ENCODE measurements at regions not wholly inside any gene's neighbourhood (a gene's known extent, or its start where the extent isn't known, plus 50 kb on each side); places are given as distances from the start of the nearest gene placed in this dataset.

DNA sequence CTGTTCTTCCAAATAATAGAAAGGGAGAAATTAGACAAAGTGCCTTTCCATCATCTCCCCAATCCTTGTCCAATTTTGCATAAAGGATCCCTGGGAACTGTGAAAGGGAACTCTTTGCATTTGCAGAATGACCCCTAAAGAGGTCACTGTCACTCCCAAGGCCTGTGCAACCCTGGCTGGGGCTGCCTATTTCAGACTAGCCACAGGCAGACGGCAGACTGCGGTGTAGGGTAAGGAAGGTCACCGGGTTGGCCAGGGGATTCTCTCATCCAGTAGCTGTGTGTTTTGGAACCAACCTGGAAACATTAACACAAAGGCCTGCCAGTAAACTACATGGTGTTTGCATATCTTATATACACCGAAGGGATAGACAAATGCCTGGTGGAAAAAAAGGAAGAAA lies 818.7 kb downstream of the BCL11A start:
- no peaks in the 10 kb centered on the region for H3K27me3 Mint-ChIP-seq (ENCODE audit: low read depth)
- no peak overlapping the region for H3K4me3 Mint-ChIP-seq
- no peaks in the 10 kb centered on the region for H3K4me1 Mint-ChIP-seq (ENCODE audit: low read depth)
- no peaks in the 10 kb centered on the region for H3K36me3 Mint-ChIP-seq (ENCODE audit: low read depth)
- H3K9me3 Mint-ChIP-seq: no peaks in the 10 kb centered on the region
- H3K27ac Mint-ChIP-seq: no peak overlapping the region

- no peak overlapping the region for H3K27ac Mint-ChIP-seq
- H3K27me3 Mint-ChIP-seq (ENCODE audit: low read depth): no peaks in the 10 kb centered on the region
- H3K4me1 Mint-ChIP-seq (ENCODE audit: low read depth): no peaks in the 10 kb centered on the region
- no peaks in the 10 kb centered on the region for H3K36me3 Mint-ChIP-seq (ENCODE audit: low read depth)
- no peaks in the 10 kb centered on the region for H3K9me3 Mint-ChIP-seq
- no peak overlapping the region for H3K4me3 Mint-ChIP-seq
Measured at GRCh38 chr2:59733970-59734369, 819.5 kb downstream of the BCL11A start.

DNA sequence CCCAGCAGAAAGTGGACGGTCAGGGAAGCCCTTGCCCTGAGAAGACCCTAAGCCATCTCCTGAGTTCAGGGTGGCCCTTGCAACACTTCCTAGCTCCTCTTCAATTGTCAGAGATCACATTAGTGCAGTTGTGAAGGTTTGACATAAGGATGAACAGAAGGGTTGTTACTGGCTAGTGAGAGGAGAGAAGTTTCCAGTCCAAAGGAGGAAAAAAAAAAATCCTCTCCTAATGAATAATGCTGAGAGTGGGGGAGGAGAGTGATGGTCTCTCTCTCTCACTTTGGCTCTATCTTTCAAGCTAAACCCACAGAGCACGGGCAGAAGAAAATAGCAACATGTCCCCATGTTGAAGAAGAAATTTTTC lies 819.9 kb downstream of the BCL11A start:
- no peak overlapping the region for H3K4me3 Mint-ChIP-seq
- no peaks in the 10 kb centered on the region for H3K27me3 Mint-ChIP-seq (ENCODE audit: low read depth)
- no peak overlapping the region for H3K27ac Mint-ChIP-seq

DNA sequence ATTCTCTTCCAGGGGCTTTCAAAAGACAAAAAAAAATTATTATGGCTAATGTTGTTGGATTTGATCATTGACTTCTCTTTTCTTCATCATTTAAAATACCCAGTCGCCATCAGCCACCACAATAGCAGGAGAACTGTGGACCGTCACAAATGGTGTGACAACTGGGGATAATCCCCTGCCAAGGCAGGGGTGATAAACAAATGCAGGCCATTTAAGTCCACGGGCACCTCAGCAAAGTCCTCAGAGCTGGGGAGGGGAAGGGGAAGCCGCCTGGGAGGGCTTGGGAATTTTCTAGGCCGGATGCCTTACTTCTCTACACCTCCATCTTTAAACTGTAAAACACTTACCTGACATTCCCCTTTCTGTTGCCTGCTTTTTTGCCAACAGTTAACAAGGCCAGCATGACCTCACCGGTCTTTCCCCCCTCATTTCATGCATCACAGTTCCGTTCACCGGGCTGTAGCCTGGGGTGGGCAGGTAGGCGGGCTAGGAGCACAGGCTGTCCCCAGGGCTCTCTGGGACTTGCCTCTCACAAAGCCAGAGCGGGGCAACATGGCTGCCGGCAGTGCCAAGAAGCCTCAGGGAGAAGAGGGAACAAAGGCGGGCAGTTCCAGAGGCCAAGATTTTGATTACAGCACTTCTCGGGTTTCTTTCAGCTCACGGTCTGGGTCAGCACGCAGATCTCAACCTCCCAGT lies 820.4 kb downstream of the BCL11A start:
- no peak overlapping the region for H3K27ac Mint-ChIP-seq
- no peaks in the 10 kb centered on the region for H3K4me1 Mint-ChIP-seq (ENCODE audit: low read depth)
- no peaks in the 10 kb centered on the region for H3K27me3 Mint-ChIP-seq (ENCODE audit: low read depth)
- no peaks in the 10 kb centered on the region for H3K9me3 Mint-ChIP-seq
- H3K36me3 Mint-ChIP-seq (ENCODE audit: low read depth): no peaks in the 10 kb centered on the region
- no peak overlapping the region for H3K4me3 Mint-ChIP-seq

More for the DNA sequence above, 819.9 kb downstream of the BCL11A start:
- H3K9me3 Mint-ChIP-seq: no peaks in the 10 kb centered on the region
- H3K36me3 Mint-ChIP-seq (ENCODE audit: low read depth): no peaks in the 10 kb centered on the region
- no peaks in the 10 kb centered on the region for H3K4me1 Mint-ChIP-seq (ENCODE audit: low read depth)

DNA sequence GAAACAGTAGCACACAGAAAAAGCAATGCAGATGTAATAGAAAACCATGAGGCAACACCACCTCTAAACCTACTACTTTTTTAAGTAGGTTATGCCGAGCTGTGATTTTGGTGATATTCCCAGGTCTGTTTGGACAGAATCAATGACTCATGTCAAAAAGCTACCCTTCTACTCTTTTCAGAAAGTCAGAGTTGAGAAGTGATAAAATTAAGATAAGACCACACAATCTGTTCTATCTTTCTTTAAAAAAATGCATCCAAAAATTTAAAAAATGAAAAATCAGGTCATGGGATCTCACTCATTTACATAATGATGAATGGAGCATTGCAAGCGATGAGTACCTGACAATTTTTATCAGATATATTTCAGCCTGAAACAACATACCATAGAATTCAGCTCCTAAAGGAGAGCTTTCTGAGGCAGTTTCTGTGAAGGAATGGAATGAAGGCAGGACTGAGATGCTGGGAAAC lies 826.3 kb downstream of the BCL11A start:
- no peaks in the 10 kb centered on the region for H3K4me1 Mint-ChIP-seq (ENCODE audit: low read depth)
- H3K4me3 Mint-ChIP-seq: no peak overlapping the region
- no peaks in the 10 kb centered on the region for H3K27me3 Mint-ChIP-seq (ENCODE audit: low read depth)
- no peak overlapping the region for H3K27ac Mint-ChIP-seq
- H3K9me3 Mint-ChIP-seq: no peaks in the 10 kb centered on the region
- no peaks in the 10 kb centered on the region for H3K36me3 Mint-ChIP-seq (ENCODE audit: low read depth)

DNA sequence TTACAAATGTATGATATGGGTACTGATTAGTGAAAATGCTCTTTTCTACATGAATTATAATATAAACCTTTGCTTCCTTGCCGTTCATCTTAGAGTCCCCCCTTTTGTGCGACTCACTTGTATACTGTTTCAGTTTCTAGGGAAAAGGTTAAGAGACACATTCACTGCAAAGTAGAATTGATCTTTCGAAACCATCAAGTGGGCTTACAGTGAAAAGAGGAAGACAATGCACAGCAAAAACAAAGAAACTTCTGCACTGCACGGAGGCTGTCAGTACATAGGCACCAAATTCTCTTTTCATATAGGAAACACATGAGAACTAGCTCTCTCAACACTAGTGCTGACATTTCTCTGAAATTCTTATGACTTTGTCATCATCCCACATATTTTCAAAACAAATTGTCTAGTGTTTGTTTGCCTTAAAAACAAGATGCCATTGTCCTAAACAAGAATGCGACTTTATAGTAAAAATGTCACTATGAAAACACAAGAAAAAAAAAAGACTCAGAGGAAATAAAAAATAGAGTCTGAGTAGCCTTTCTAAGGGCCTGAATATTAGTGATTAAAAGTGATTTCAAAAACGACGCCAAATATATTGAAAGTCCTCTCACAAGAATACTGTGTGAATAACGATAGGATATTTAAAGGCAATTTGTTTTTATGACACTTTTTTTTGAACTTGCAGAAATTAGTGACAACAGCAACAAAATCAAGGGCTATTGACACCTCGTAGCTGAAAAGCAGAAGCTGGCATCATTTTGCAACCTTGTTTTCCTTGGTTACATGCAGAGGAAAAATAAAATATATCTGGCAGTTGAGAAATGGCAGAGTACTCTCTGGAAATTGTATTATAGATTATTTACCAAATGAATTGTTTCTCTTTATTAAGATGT lies 827.0 kb downstream of the BCL11A start:
- Mint-ChIP-seq H3K4me1 (ENCODE audit: low read depth) (no peaks in the 10 kb centered on the region), H3K27ac (no peak overlapping the region), H3K4me3 (no peak overlapping the region), H3K36me3 (ENCODE audit: low read depth) (no peaks in the 10 kb centered on the region), H3K9me3 (no peaks in the 10 kb centered on the region), H3K27me3 (ENCODE audit: low read depth) (no peaks in the 10 kb centered on the region)

DNA sequence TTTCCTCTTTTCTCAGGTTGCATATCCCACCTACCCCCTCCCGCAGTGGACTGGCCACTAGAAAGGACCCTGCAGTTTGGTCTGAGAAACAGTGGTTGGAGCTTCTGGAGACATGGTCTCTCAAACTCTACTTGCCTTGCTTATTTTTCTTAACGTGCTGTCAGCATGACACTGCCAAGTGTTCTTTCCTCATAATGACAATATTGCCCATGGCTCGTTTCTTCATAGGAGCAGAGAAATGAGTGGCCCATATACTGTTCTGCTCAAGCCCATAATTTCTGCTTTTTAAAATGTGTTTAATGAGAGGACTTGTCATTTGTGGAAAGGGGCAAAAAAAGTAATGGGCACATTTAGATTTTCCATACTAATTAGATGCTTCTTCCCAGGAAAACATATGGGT lies 828.7 kb downstream of the BCL11A start:
- Mint-ChIP-seq H3K9me3 (no peaks in the 10 kb centered on the region), H3K4me1 (ENCODE audit: low read depth) (no peaks in the 10 kb centered on the region), H3K4me3 (no peak overlapping the region), H3K36me3 (ENCODE audit: low read depth) (no peaks in the 10 kb centered on the region), H3K27me3 (ENCODE audit: low read depth) (no peaks in the 10 kb centered on the region), H3K27ac (no peak overlapping the region)

DNA sequence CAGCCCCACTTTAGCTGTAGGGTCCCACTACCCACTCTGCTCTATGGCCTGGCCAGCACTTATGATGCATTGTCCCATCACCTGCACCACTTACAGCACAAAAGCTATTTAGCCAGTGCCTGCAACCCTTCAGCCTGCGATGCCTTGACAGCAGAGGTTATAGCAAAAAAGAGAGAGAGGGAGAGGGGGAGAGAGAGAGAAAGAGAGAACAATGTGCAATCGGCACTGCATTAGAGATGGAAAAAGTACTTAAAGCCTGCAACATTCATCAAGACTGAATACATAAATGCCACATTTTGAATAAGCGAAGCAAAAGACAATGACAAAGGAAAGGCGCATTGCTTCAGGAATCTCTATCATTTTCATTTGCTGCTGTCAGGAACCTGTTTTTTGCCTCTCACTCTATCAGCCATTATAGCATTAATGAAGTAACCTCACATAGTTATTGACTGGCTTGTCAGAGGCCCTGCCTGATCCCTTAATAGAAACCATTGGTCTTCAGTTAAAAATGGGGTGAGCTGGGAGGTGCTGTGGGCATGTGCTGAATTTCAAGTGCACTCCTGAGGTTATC lies 833.1 kb downstream of the BCL11A start:
- H3K36me3 Mint-ChIP-seq (ENCODE audit: low read depth): no peaks in the 10 kb centered on the region
- no peak overlapping the region for H3K4me3 Mint-ChIP-seq
- H3K9me3 Mint-ChIP-seq: no peaks in the 10 kb centered on the region
- no peak overlapping the region for H3K27ac Mint-ChIP-seq
- H3K27me3 Mint-ChIP-seq (ENCODE audit: low read depth): no peaks in the 10 kb centered on the region
- H3K4me1 Mint-ChIP-seq (ENCODE audit: low read depth): no peaks in the 10 kb centered on the region

- no peaks in the 10 kb centered on the region for H3K27me3 Mint-ChIP-seq (ENCODE audit: low read depth)
- no peak overlapping the region for H3K27ac Mint-ChIP-seq
- no peaks in the 10 kb centered on the region for H3K36me3 Mint-ChIP-seq (ENCODE audit: low read depth)
- H3K9me3 Mint-ChIP-seq: no peaks in the 10 kb centered on the region
- no peak overlapping the region for H3K4me3 Mint-ChIP-seq
- no peaks in the 10 kb centered on the region for H3K4me1 Mint-ChIP-seq (ENCODE audit: low read depth)
Measured at GRCh38 chr2:59713577-59713976, 839.9 kb downstream of the BCL11A start.

DNA sequence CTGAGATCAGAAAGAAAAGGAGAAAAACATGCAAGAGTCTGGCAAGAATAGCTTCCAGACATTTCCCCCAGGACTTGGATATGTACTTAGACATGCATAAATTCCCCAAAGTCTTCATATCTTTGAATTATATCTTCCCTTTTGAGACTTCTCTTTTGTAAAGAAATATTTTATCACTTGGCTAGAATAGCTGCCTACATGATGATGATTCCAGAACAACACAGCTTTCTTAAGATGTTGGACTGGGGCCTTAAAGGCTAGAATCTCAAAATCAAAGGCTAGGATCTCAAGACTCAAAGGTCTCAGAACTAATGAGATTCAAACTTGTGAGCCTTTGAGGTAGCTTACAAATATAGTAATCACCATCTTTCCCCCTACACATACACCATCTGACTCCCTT lies 842.3 kb downstream of the BCL11A start:
- no peaks in the 10 kb centered on the region for H3K4me1 Mint-ChIP-seq (ENCODE audit: low read depth)
- H3K36me3 Mint-ChIP-seq (ENCODE audit: low read depth): no peaks in the 10 kb centered on the region
- H3K27me3 Mint-ChIP-seq (ENCODE audit: low read depth): no peaks in the 10 kb centered on the region
- H3K27ac Mint-ChIP-seq: no peak overlapping the region
- H3K9me3 Mint-ChIP-seq: no peaks in the 10 kb centered on the region
- no peak overlapping the region for H3K4me3 Mint-ChIP-seq

- Mint-ChIP-seq H3K36me3 (ENCODE audit: low read depth) (no peaks in the 10 kb centered on the region), H3K27me3 (ENCODE audit: low read depth) (no peaks in the 10 kb centered on the region), H3K9me3 (peaks cover 11% of the 10 kb centered on the region), H3K4me3 (no peak overlapping the region), H3K4me1 (ENCODE audit: low read depth) (no peaks in the 10 kb centered on the region), H3K27ac (no peak overlapping the region)
Measured at GRCh38 chr2:59706729-59707128, 846.7 kb downstream of the BCL11A start.

GRCh38 chr2:59703796-59704195 lies 849.7 kb downstream of the BCL11A start:
- no peaks in the 10 kb centered on the region for H3K36me3 Mint-ChIP-seq (ENCODE audit: low read depth)
- H3K27ac Mint-ChIP-seq: no peak overlapping the region
- H3K4me1 Mint-ChIP-seq (ENCODE audit: low read depth): no peaks in the 10 kb centered on the region
- peaks cover 11% of the 10 kb centered on the region for H3K9me3 Mint-ChIP-seq
- no peaks in the 10 kb centered on the region for H3K27me3 Mint-ChIP-seq (ENCODE audit: low read depth)
- H3K4me3 Mint-ChIP-seq: no peak overlapping the region

DNA sequence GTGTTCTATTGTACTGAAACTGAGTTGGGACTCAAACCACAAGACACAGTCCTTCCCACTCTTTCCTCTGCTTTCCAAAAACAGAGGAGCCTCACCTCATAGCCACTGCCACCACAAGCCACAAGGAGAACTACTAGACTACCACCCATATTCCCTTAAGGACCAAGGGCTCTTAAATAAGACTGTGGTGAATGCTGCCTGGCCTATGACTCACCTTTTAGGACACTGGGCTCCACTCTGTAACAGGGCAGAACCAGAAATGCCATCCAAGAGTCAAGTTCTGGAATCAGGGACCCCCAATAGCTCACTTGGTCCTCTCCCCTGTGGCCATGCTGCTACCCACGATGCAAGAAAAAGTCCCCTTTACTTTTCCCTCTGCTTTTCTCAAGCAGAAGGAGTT lies 851.4 kb downstream of the BCL11A start:
- Mint-ChIP-seq H3K4me1 (ENCODE audit: low read depth) (no peaks in the 10 kb centered on the region), H3K27ac (no peak overlapping the region), H3K27me3 (ENCODE audit: low read depth) (no peaks in the 10 kb centered on the region), H3K9me3 (peaks cover 11% of the 10 kb centered on the region), H3K4me3 (no peak overlapping the region), H3K36me3 (ENCODE audit: low read depth) (no peaks in the 10 kb centered on the region)

- Mint-ChIP-seq H3K27ac (no peak overlapping the region), H3K9me3 (peaks cover 11% of the 10 kb centered on the region), H3K27me3 (ENCODE audit: low read depth) (no peaks in the 10 kb centered on the region), H3K36me3 (ENCODE audit: low read depth) (no peaks in the 10 kb centered on the region), H3K4me1 (ENCODE audit: low read depth) (no peaks in the 10 kb centered on the region), H3K4me3 (no peak overlapping the region)
Measured at GRCh38 chr2:59701271-59701994, 852.0 kb downstream of the BCL11A start.

Data from T-helper 1 cell treated with Interleukin-12 subunit alpha and Interleukin-12 subunit beta and Interleukin-4 antibody, amounts not matched to agents 30 μg/mL and 1 μg/mL, for 36 hours (primary cell).